HCT116 (cell line): ENCODE measurements at regions not wholly inside any gene's neighbourhood (a gene's known extent, or its start where the extent isn't known, plus 50 kb on each side); places are given as distances from the start of the nearest gene placed in this dataset.

ENCODE experiments used
- ATAC-seq: fragments of 200-7000 bp; cut with Tn5 transposase; 2 replicates; pipeline ENCODE4 v1.9.1; 2020; ENCODE audit warnings: mild to moderate bottlenecking, moderate library complexity
- BruUV-seq: library from RNA; stranded (reverse); fragments of 400-500 nt; replicated peaks from 2 replicates; lab custom pipeline; 2021; lab: Mats Ljungman, UMichigan
- CTCF ChIA-PET: fragments of 300-600 bp; sonication (Branson Sonifier 250); formaldehyde crosslinking; loops from one replicate; lab custom pipeline; 2021; ENCODE audit warnings: antibody characterized with exemption; lab: Charles Lee
- POLR2A ChIA-PET: fragments of 300-600, 350-600 bp; sonication (Branson Sonifier 250); formaldehyde crosslinking; loops from one replicate; lab custom pipeline; 2021; ENCODE audit warnings: antibody characterized with exemption; lab: Charles Lee
- RAD21 ChIA-PET, 2 experiments: fragments of 300-600 bp; sonication (Branson Sonifier 250); formaldehyde crosslinking; loops; one replicate each; lab custom pipeline; 2023; ENCODE audit warnings: low total read pairs in 2 of 2; ENCODE audit not compliant: uncharacterized antibody in 2 of 2, unreplicated experiment in 2 of 2, low non-redundant PET in 1 of 2; lab: Charles Lee
- DNase-seq: peaks from one replicate; pipeline ENCODE4 v3.0.0-alpha.2; 2010; ENCODE audit warnings: low read depth, low spot score
- H2AFZ ChIP-seq: fragments of 200-600 bp; shearing (Covaris generic), sonication (generic); 2 replicates; pipeline ENCODE4 v1.6.1; 2017; ENCODE audit warnings: low read depth, mixed run types, mixed read lengths, antibody characterized with exemption, low read length; ENCODE audit not compliant: poor library complexity, severe bottlenecking
- H3K27ac ChIP-seq: 2 replicates; pipeline ENCODE4 v1.5.1; 2012; ENCODE audit warnings: low read depth, low read length
- H3K27me3 ChIP-seq: fragments of 200-600 bp; sonication (generic); 2 replicates; pipeline ENCODE4 v1.6.1; 2016; ENCODE audit warnings: mixed run types, low read length, mixed read lengths; ENCODE audit not compliant: insufficient read depth
- H3K36me3 ChIP-seq, 2 experiments: fragments of 200-500 bp in 1 of 2; fragments of 200-600 bp in 1 of 2; sonication (Bioruptor generic) in 1 of 2; sonication (generic) in 1 of 2; 2 replicates each; pipeline versions ENCODE4 v1.5.1 to v1.6.1; 2014 to 2016; ENCODE audit warnings: low read length in 2 of 2, inconsistent platforms in 1 of 2, mixed read lengths in 1 of 2, mixed run types in 1 of 2; ENCODE audit not compliant: insufficient read depth in 2 of 2, control insufficient read depth in 1 of 2
- H3K4me1 ChIP-seq, 2 experiments: fragments of 200-600 bp in 1 of 2; sonication (generic) in 1 of 2; 2 replicates each; pipeline versions ENCODE4 v1.5.1 to v1.6.1; 2012 to 2017; ENCODE audit warnings: low read length in 2 of 2, inconsistent platforms in 1 of 2, mild to moderate bottlenecking in 1 of 2, mixed read lengths in 1 of 2, mixed run types in 1 of 2, moderate library complexity in 1 of 2; ENCODE audit not compliant: insufficient read depth in 2 of 2, control insufficient read depth in 1 of 2
- H3K4me2 ChIP-seq: fragments of 200-600 bp; sonication (generic); 2 replicates; pipeline ENCODE4 v1.6.1; 2017; ENCODE audit warnings: mixed run types, low read length, mixed read lengths
- H3K4me3 ChIP-seq, 2 experiments: fragments of 200-600 bp in 1 of 2; sonication (generic) in 1 of 2; replicated peaks in 1 of 2; 2 replicates each; pipeline ENCODE4 v1.5.1; 2011 to 2016; ENCODE audit warnings: low read length in 2 of 2, control low read depth in 1 of 2, low read depth in 1 of 2, mild to moderate bottlenecking in 1 of 2, mixed read lengths in 1 of 2, mixed run types in 1 of 2
- H3K79me2 ChIP-seq: fragments of 200-600 bp; sonication (generic); 2 replicates; pipeline ENCODE4 v1.6.1; 2017; ENCODE audit warnings: mild to moderate bottlenecking, mixed run types, low read length, moderate library complexity, mixed read lengths; ENCODE audit not compliant: insufficient read depth
- H3K9ac ChIP-seq: fragments of 200-600 bp; sonication (generic); 2 replicates; pipeline ENCODE4 v1.6.1; 2016; ENCODE audit warnings: low read length, mixed read lengths
- H3K9me2 ChIP-seq: fragments of 200-600 bp; sonication (generic), shearing (Covaris generic); 2 replicates; pipeline ENCODE4 v1.6.1; 2017; ENCODE audit warnings: mixed run types, mild to moderate bottlenecking, moderate library complexity; ENCODE audit not compliant: insufficient read depth
- H3K9me3 ChIP-seq, 2 experiments: fragments of 200-500 bp in 1 of 2; fragments of 200-600 bp in 1 of 2; sonication (Bioruptor generic) in 1 of 2; sonication (generic) in 1 of 2; 2 replicates each; pipeline ENCODE4 v1.6.1; 2014 to 2017; ENCODE audit warnings: low read length in 2 of 2, mixed read lengths in 2 of 2, inconsistent platforms in 1 of 2, low read depth in 1 of 2, mild to moderate bottlenecking in 1 of 2, mixed run types in 1 of 2, moderate library complexity in 1 of 2; ENCODE audit not compliant: control insufficient read depth in 1 of 2, insufficient read depth in 1 of 2
- H4K20me1 ChIP-seq: fragments of 200-600 bp; sonication (generic), shearing (Covaris generic); 2 replicates; pipeline ENCODE4 v1.6.1; 2017; ENCODE audit warnings: mixed run types, mild to moderate bottlenecking, moderate library complexity; ENCODE audit not compliant: insufficient read depth
- ATF3 ChIP-seq: IDR thresholded peaks from 2 replicates; pipeline ENCODE4 v1.6.1; 2012
- CBX3 ChIP-seq: IDR thresholded peaks from 2 replicates; pipeline ENCODE4 v1.6.1; 2012; ENCODE audit warnings: low read depth
- CTCF ChIP-seq, 3 experiments: fragments of 200-600 bp in 1 of 3; sonication (generic) in 1 of 3; IDR thresholded peaks in 2 of 3; conservative IDR thresholded peaks in 1 of 3; 2 replicates each; pipeline ENCODE4 v1.5.1; 2012 to 2017; ENCODE audit warnings: low read depth in 2 of 3, low read length in 2 of 3, antibody characterized with exemption in 1 of 3, borderline replicate concordance in 1 of 3, control low read depth in 1 of 3, mild to moderate bottlenecking in 1 of 3, mixed read lengths in 1 of 3, mixed run types in 1 of 3, moderate library complexity in 1 of 3; ENCODE audit not compliant: insufficient read depth in 1 of 3
- ELF1 ChIP-seq: IDR thresholded peaks from 2 replicates; pipeline ENCODE4 v1.6.1; 2012; ENCODE audit warnings: low read depth, borderline replicate concordance
- EZH2phosphoT487 ChIP-seq: fragments of 200-600 bp; IDR thresholded peaks from 2 replicates; pipeline ENCODE4 v1.6.1; 2018; ENCODE audit warnings: antibody characterized with exemption, borderline replicate concordance
- FOSL1 ChIP-seq: IDR thresholded peaks from 2 replicates; pipeline ENCODE4 v1.6.1; 2012; ENCODE audit warnings: low read depth
- MAX ChIP-seq: IDR thresholded peaks from 2 replicates; pipeline ENCODE4 v1.6.1; 2012
- RAD21 ChIP-seq: IDR thresholded peaks from 2 replicates; pipeline ENCODE4 v1.6.1; 2012; ENCODE audit warnings: low read depth, mild to moderate bottlenecking
- REST ChIP-seq: IDR thresholded peaks from 2 replicates; pipeline ENCODE4 v1.6.1; 2012; ENCODE audit warnings: low read depth
- SP1 ChIP-seq: IDR thresholded peaks from 2 replicates; pipeline ENCODE4 v1.6.1; 2012; ENCODE audit warnings: low read depth
- TCF7L2 ChIP-seq: IDR thresholded peaks from 2 replicates; pipeline ENCODE4 v1.7.0; 2011; ENCODE audit warnings: borderline replicate concordance, inconsistent platforms; ENCODE audit not compliant: insufficient read depth, insufficient read length; ENCODE audit errors: extremely low read depth
- YY1 ChIP-seq: IDR thresholded peaks from 2 replicates; pipeline ENCODE4 v1.6.1; 2011; ENCODE audit warnings: low read length, low read depth, moderate library complexity, mild to moderate bottlenecking; ENCODE audit not compliant: insufficient replicate concordance; ENCODE audit errors: extremely low read depth
- ZBTB33 ChIP-seq: IDR thresholded peaks from 2 replicates; pipeline ENCODE4 v1.6.1; 2011; ENCODE audit warnings: mild to moderate bottlenecking, low read length, moderate library complexity; ENCODE audit not compliant: insufficient replicate concordance; ENCODE audit errors: extremely low read depth
- ZFX ChIP-seq: fragments of 450-650 bp; IDR thresholded peaks from 2 replicates; pipeline ENCODE4 v1.6.1; 2017
- ZNF274 ChIP-seq: fragments of 200-500 bp; sonication (Bioruptor generic); IDR thresholded peaks from 2 replicates; pipeline ENCODE4 v1.6.1; 2014; ENCODE audit warnings: mild to moderate bottlenecking, low read depth, low read length, inconsistent platforms
- intact Hi-C: fragments of 100-400 bp; cut with micrococcal nuclease; formaldehyde crosslinking; loops from 2 replicates; pipeline ENCODE4 v1.10.0; 2022

GRCh38 chr3:181330821-181331563, 341.5 kb upstream of the DNAJC19 start:
- Histone ChIP-seq H3K79me2 (no peaks in the 10 kb centered on the region), H3K4me1 (no peaks in the 10 kb centered on the region), H3K27ac (no peak overlapping the region), H3K27me3 (peaks cover 30% of the 10 kb centered on the region), H3K9ac (no peak overlapping the region), H2AFZ (no peak overlapping the region), H3K4me3 (no peak overlapping the region), H3K9me3 (no peaks in the 10 kb centered on the region), H3K4me2 (no peak overlapping the region), H4K20me1 (no peaks in the 10 kb centered on the region), H3K36me3 (no peaks in the 10 kb centered on the region), H3K9me2 (no peaks in the 10 kb centered on the region)
- RAD21 ChIA-PET, result no interaction called here
- ATAC-seq, result no peak
- no TSS peak for BruUV-seq
- TF ChIP-seq ZNF274, result no peak
- no peak for TF ChIP-seq ATF3
- TF ChIP-seq ZBTB33, result no peak
- TF ChIP-seq RAD21, result no peak
- no peak for TF ChIP-seq TCF7L2
- TF ChIP-seq FOSL1, result no peak
- TF ChIP-seq ZFX, result no peak
- TF ChIP-seq ELF1, result no peak
- TF ChIP-seq REST, result no peak
- no peak for TF ChIP-seq CTCF (IDR thresholded peaks at IDR 0.05 in 2 of 3, conservative IDR thresholded peaks at IDR 0.05 in 1 of 3; ENCODE audit: borderline replicate concordance in 1 of 3, insufficient read depth in 1 of 3, low read depth in 2 of 3, low read length in 2 of 3)
- TF ChIP-seq EZH2phosphoT487, result no peak
- TF ChIP-seq YY1, result no peak
- no peak for TF ChIP-seq MAX
- TF ChIP-seq CBX3, result no peak
- no peak for TF ChIP-seq SP1
- intact Hi-C loops, result no loop called here
- POLR2A ChIA-PET, result no interaction called here
- DNase-seq, result no peak
- CTCF ChIA-PET, result no interaction called here
